K562 (cell line): ENCODE measurements at regions not wholly inside any gene's neighbourhood (a gene's known extent, or its start where the extent isn't known, plus 50 kb on each side); places are given as distances from the start of the nearest gene placed in this dataset.

Experiments
- ATAC-seq: fragments of 200-7000 bp; cut with Tn5 transposase; 3 replicates; pipeline ENCODE4 v1.9.1; 2020; ENCODE audit warnings: moderate library complexity
- BruUV-seq: library from RNA; stranded (reverse); fragments of 400-500 nt; replicated peaks from 2 replicates; lab custom pipeline; 2021; lab: Mats Ljungman, UMichigan
- CTCF ChIA-PET: fragments of 300-600 bp; formaldehyde crosslinking; extraction: SDS; loops from one replicate; lab custom pipeline; 2021; ENCODE audit warnings: low intra/inter-chr PET ratio; lab: Yijun Ruan, JAX
- POLR2A ChIA-PET: fragments of 300-600, 350-650 bp; sonication (Branson Sonifier 250); formaldehyde crosslinking; extraction: SDS; loops from one replicate; lab custom pipeline; 2021; ENCODE audit warnings: antibody characterized with exemption, inconsistent platforms; lab: Yijun Ruan, JAX
- DNase-seq, 4 experiments: peaks; one replicate each; pipeline versions ENCODE4 v3.0.0 to v3.0.0-alpha.2; 2011 to 2018; ENCODE audit warnings: low spot score in 3 of 4, mixed read lengths in 3 of 4; ENCODE audit errors: extremely low read depth in 1 of 4
- FAIRE-seq: peaks from 2 replicates; lab custom pipeline; 2011; peaks lifted over from hg19 to GRCh38; lab: Jason Lieb, UNC
- H2AFZ ChIP-seq: 2 replicates; pipeline ENCODE4 v1.6.0; 2011; ENCODE audit warnings: low read depth, low read length, control low read depth, inconsistent platforms
- H3K27ac ChIP-seq: fragments of 200-600 bp; 3 replicates; pipeline ENCODE4 v1.8.0; 2011; ENCODE audit warnings: low read depth, mild to moderate bottlenecking, control low read depth, inconsistent platforms, low read length, moderate library complexity, mixed read lengths; ENCODE audit errors: extremely low read depth
- H3K27me3 ChIP-seq, 2 experiments: fragments of 300-600 bp in 1 of 2; 2 replicates in 1 of 2; 3 replicates in 1 of 2; pipeline versions ENCODE4 v1.6.0 to v1.8.0; 2011; ENCODE audit warnings: inconsistent platforms in 2 of 2, low read length in 2 of 2, mild to moderate bottlenecking in 1 of 2, mixed read lengths in 1 of 2, moderate library complexity in 1 of 2; ENCODE audit not compliant: control insufficient read depth in 2 of 2, insufficient read depth in 2 of 2
- H3K36me3 ChIP-seq: fragments of 300-600 bp; 3 replicates; pipeline ENCODE4 v1.8.0; 2011; ENCODE audit warnings: mild to moderate bottlenecking, low read length, inconsistent platforms; ENCODE audit not compliant: control insufficient read depth, insufficient read depth
- H3K4me1 ChIP-seq, 2 experiments: fragments of 200-600 bp in 1 of 2; replicated peaks in 1 of 2; 2 replicates in 1 of 2; 3 replicates in 1 of 2; pipeline versions ENCODE4 v1.5.1 to v1.8.0; 2011; ENCODE audit warnings: inconsistent platforms in 2 of 2, low read length in 2 of 2, mild to moderate bottlenecking in 1 of 2, mixed read lengths in 1 of 2, moderate library complexity in 1 of 2; ENCODE audit not compliant: control insufficient read depth in 2 of 2, insufficient read depth in 2 of 2
- H3K4me2 ChIP-seq: 2 replicates; pipeline ENCODE4 v1.6.1; 2011; ENCODE audit warnings: low read length, control low read depth, inconsistent platforms, mixed read lengths; ENCODE audit not compliant: insufficient read depth
- H3K4me3 ChIP-seq: fragments of 200-600 bp; sonication (generic), shearing (Covaris generic); 2 replicates; pipeline ENCODE4 v1.5.1; 2016; ENCODE audit warnings: control low read depth, inconsistent platforms
- H3K79me2 ChIP-seq: fragments of 200-600 bp; 3 replicates; pipeline ENCODE4 v1.8.0; 2011; ENCODE audit warnings: low read length, inconsistent platforms; ENCODE audit not compliant: control insufficient read depth, insufficient read depth
- H3K9ac ChIP-seq, 2 experiments: 2 replicates each; pipeline versions ENCODE4 v1.6.0 to v1.6.1; 2011; ENCODE audit warnings: low read depth in 2 of 2, low read length in 2 of 2, control low read depth in 1 of 2, inconsistent platforms in 1 of 2, mild to moderate bottlenecking in 1 of 2, mixed read lengths in 1 of 2; ENCODE audit not compliant: insufficient read depth in 1 of 2
- H3K9me1 ChIP-seq: one replicate; pipeline ENCODE4 v1.6.0; 2011; ENCODE audit warnings: inconsistent platforms, mild to moderate bottlenecking, low read length, moderate library complexity; ENCODE audit not compliant: control insufficient read depth, insufficient read depth
- H3K9me3 ChIP-seq: replicated peaks from 2 replicates; pipeline ENCODE4 v1.5.1; 2011; ENCODE audit warnings: low read depth, low read length, inconsistent platforms; ENCODE audit not compliant: control insufficient read depth, insufficient read depth
- H4K20me1 ChIP-seq: replicated peaks from 2 replicates; pipeline ENCODE4 v1.6.1; 2011; ENCODE audit warnings: low read length, inconsistent platforms, mixed read lengths; ENCODE audit not compliant: control insufficient read depth, insufficient read depth
- CBFA2T2 ChIP-seq: fragments of 450-650 bp; conservative IDR thresholded peaks from 2 replicates; pipeline ENCODE4 v1.6.1; 2017; ENCODE audit warnings: mild to moderate bottlenecking
- ETV1 ChIP-seq: fragments of 450-650 bp; conservative IDR thresholded peaks from 2 replicates; pipeline ENCODE4 v1.6.1; 2016; ENCODE audit warnings: missing genetic modification characterization, control low read depth, low read depth, missing compliant biosample characterization
- FOXA1 ChIP-seq: fragments of 450-650 bp; IDR thresholded peaks from 2 replicates; pipeline ENCODE4 v1.6.1; 2016; ENCODE audit warnings: mild to moderate bottlenecking, borderline replicate concordance
- HNRNPL ChIP-seq: fragments of 200-400 bp; formaldehyde crosslinking; IDR thresholded peaks from 2 replicates; pipeline ENCODE4 v1.6.1; 2017; ENCODE audit warnings: low read depth, mild to moderate bottlenecking, low read length
- KHSRP ChIP-seq: fragments of 450-650 bp; IDR thresholded peaks from 2 replicates; pipeline ENCODE4 v1.6.1; 2017
- KLF1 ChIP-seq: fragments of 450-650 bp; IDR thresholded peaks from 2 replicates; pipeline ENCODE4 v1.6.1; 2016; ENCODE audit warnings: missing genetic modification characterization, missing compliant biosample characterization
- MAFK ChIP-seq: IDR thresholded peaks from 2 replicates; pipeline ENCODE4 v1.6.1; 2011; ENCODE audit warnings: low read length, improper control_type of control experiment
- MLX ChIP-seq, 2 experiments: fragments of 450-650 bp in 1 of 2; sonication (generic) in 1 of 2; formaldehyde crosslinking; conservative IDR thresholded peaks; 2 replicates each; pipeline versions ENCODE4 v1.4.0 to v1.8.1; 2020 to 2022; ENCODE audit warnings: mild to moderate bottlenecking in 1 of 2, missing genetic modification reagents in 1 of 2
- NR2C2 ChIP-seq, 2 experiments: fragments of 200-800 bp in 1 of 2; sonication (Bioruptor generic) in 1 of 2; sonication (generic) in 1 of 2; formaldehyde crosslinking in 1 of 2; IDR thresholded peaks; 2 replicates each; pipeline versions ENCODE4 v1.6.1 to v1.8.0; 2016 to 2022; ENCODE audit warnings: mild to moderate bottlenecking in 1 of 2, missing compliant biosample characterization in 1 of 2, missing genetic modification characterization in 1 of 2, missing genetic modification reagents in 1 of 2
- PATZ1 ChIP-seq: fragments of 250-450 bp; sonication (Bioruptor Pico); IDR thresholded peaks from 2 replicates; pipeline ENCODE4 v1.5.0; 2020; ENCODE audit warnings: mild to moderate bottlenecking, borderline replicate concordance
- POLR2AphosphoS5 ChIP-seq: IDR thresholded peaks from 2 replicates; pipeline ENCODE4 v1.6.1; 2011; ENCODE audit warnings: mild to moderate bottlenecking, low read depth, low read length, moderate library complexity; ENCODE audit not compliant: control insufficient read depth, insufficient read depth
- RERE ChIP-seq: sonication (generic); formaldehyde crosslinking; IDR thresholded peaks from 2 replicates; pipeline ENCODE4 v1.8.0; 2023; ENCODE audit warnings: missing genetic modification reagents, mild to moderate bottlenecking, borderline replicate concordance
- SIN3A ChIP-seq, 2 experiments: fragments of 150-350 bp in 1 of 2; IDR thresholded peaks; 2 replicates each; pipeline ENCODE4 v1.6.1; 2011 to 2016; ENCODE audit warnings: borderline replicate concordance in 2 of 2, low read depth in 2 of 2, low read length in 2 of 2, mild to moderate bottlenecking in 2 of 2, moderate library complexity in 2 of 2; ENCODE audit not compliant: control insufficient read depth in 1 of 2
- WGBS: fragments of 100-300 bp; shearing (Covaris generic); methylation state at CpG from one replicate; pipeline ENCODE4 v1.1.6; 2016; ENCODE audit warnings: low coverage, mixed read lengths; ENCODE audit not compliant: insufficient coverage; ENCODE audit errors: missing lambda C conversion rate; 5-methylcytosine and 5-hydroxymethylcytosine counted together
- in situ Hi-C: fragments of 300-500 bp; cut with MboI; formaldehyde crosslinking; loops from 4 replicates; pipeline ENCODE4 v1.15.0; 2018; ENCODE audit warnings: inconsistent platforms, mixed read lengths
- intact Hi-C: fragments of 100-400 bp; cut with micrococcal nuclease; formaldehyde crosslinking; loops from 2 replicates; pipeline ENCODE4 v1.14.2; 2022

- ChIA-PET POLR2A (no interaction called here), CTCF (no interaction called here)
- DNase-seq (no peak), ATAC-seq (no peak), FAIRE-seq (no peak)
- Histone ChIP-seq H3K4me2 (no peak overlapping the region), H3K9me1 (no peaks in the 10 kb centered on the region), H3K79me2 (no peaks in the 10 kb centered on the region), H3K9me3 (no peaks in the 10 kb centered on the region), H4K20me1 (no peaks in the 10 kb centered on the region), H3K9ac (no peak overlapping the region), H3K4me3 (no peak overlapping the region), H3K4me1 (no peaks in the 10 kb centered on the region), H3K27ac (no peak overlapping the region), H3K27me3 (no peaks in the 10 kb centered on the region), H3K36me3 (no peaks in the 10 kb centered on the region), H2AFZ (no peak overlapping the region)
- 0% methylated on average over 3 of the region's 3 CpGs for WGBS
- BruUV-seq: no TSS peak
- in situ Hi-C loops: no loop called here
- intact Hi-C loops: no loop called here
- TF ChIP-seq FOXA1 (no peak), KHSRP (no peak), RERE (CRISPR knock-in tag) (no peak), ETV1 (tag) (no peak), NR2C2 (CRISPR knock-in tag; IDR thresholded peaks at IDR 0.05) (no peak), NR2C2 (tag; IDR thresholded peaks at IDR 0.05) (no peak), MAFK (no peak), CBFA2T2 (no peak), PATZ1 (CRISPR knock-in tag) (no peak), HNRNPL (no peak), POLR2AphosphoS5 (no peak), MLX (CRISPR knock-in tag; conservative IDR thresholded peaks at IDR 0.05) (no peak), KLF1 (tag) (no peak), SIN3A (IDR thresholded peaks at IDR 0.05; ENCODE audit: borderline replicate concordance in 2 of 2, control insufficient read depth in 1 of 2, low read depth in 2 of 2, low read length in 2 of 2) (no peak)
- TF ChIP-seq, all 486 proteins: peak for 0
These were observed 257.9 kb downstream of the NEDD1 start for GRCh38 chr12:97164936-97165335.
